ENCODE measurements at regions not wholly inside any gene's neighbourhood (a gene's known extent, or its start where the extent isn't known, plus 50 kb on each side); places are given as distances from the start of the nearest gene placed in this dataset.

DNA sequence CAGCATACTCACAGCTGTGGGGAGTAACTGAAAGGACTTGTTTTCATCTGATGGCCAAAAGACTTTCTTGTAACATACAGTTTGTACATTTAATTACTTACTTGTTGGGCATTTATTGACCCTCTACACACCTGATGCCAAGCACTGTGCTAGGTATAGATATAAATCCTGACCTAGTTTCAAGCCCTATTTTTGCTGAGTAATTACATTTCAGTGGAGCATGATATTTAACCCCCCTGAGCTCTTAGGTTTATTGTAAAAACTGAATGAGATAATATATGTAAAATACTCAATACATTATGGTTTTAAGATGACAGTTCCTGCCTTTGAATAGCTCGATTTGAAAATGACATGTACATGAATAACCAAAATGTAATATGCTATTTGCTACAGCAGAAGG, 68.1 kb upstream of the SLC12A2 start:
- Histone ChIP-seq H3K4me2 (no peak overlapping the region), H3K4me3 (ENCODE audit: low read depth in 2 of 2, low read length in 1 of 2) (no peak overlapping the region), H3K79me2 (ENCODE audit: insufficient read depth) (no peaks in the 10 kb centered on the region), H3K4me1 (ENCODE audit: control insufficient read depth in 1 of 2, insufficient read depth in 2 of 2, low read depth in 1 of 2, low read length in 1 of 2) (peaks cover 0 to 5% of the 10 kb centered on the region in 2 experiments; a peak in 2 of 4 replicates), H3K27ac (ENCODE audit: low read depth in 2 of 2, low read length in 1 of 2) (no peak overlapping the region), H2AFZ (ENCODE audit: low read depth) (no peak overlapping the region), H3K9me2 (no peaks in the 10 kb centered on the region), H3K9ac (no peak overlapping the region), H3K27me3 (ENCODE audit: insufficient read depth) (no peaks in the 10 kb centered on the region), H3K9me3 (no peaks in the 10 kb centered on the region), H3F3A (replicated peaks; ENCODE audit: insufficient read depth) (no peaks in the 10 kb centered on the region), H4K20me1 (ENCODE audit: insufficient read depth) (no peaks in the 10 kb centered on the region), H3K36me3 (replicated peaks in 1 of 2; ENCODE audit: control insufficient read depth in 1 of 2, insufficient read depth in 2 of 2, low read length in 1 of 2) (peaks cover 0 to 3% of the 10 kb centered on the region in 2 experiments)
- ChIA-PET CTCF (interaction anchor here (1.8 kb wide), 1 partner anchor 18 kb away, joined by 5 read pairs; no protein-coding TSS in a partner anchor), POLR2A (no interaction called here)
- no peak for DNase-seq
- 86% methylated on average over 1 of the region's 1 CpG for WGBS (ENCODE audit: low lambda C conversion rate)
- TF ChIP-seq RXRA (IDR thresholded peaks at IDR 0.05; ENCODE audit: borderline replicate concordance, low read depth) (no peak), EP300 (IDR thresholded peaks at IDR 0.05; ENCODE audit: borderline replicate concordance in 1 of 2, low read depth in 1 of 2, low read length in 1 of 2) (no peak), FOSL2 (IDR thresholded peaks at IDR 0.05; ENCODE audit: borderline replicate concordance, low read depth) (no peak), JUND (IDR thresholded peaks at IDR 0.05) (no peak), SMC3 (IDR thresholded peaks at IDR 0.05; ENCODE audit: low read depth, low read length) (no peak), ELF1 (IDR thresholded peaks at IDR 0.05) (no peak), GATA2 (CRISPR knock-in tag; IDR thresholded peaks at IDR 0.05) (no peak), RFX5 (IDR thresholded peaks at IDR 0.05; ENCODE audit: low read length) (no peak), TCF12 (IDR thresholded peaks at IDR 0.05) (no peak), RAD21 (IDR thresholded peaks at IDR 0.05; ENCODE audit: low read length) (no peak), EZH2phosphoT487 (IDR thresholded peaks at IDR 0.05; ENCODE audit: borderline replicate concordance, low read depth) (no peak), TEAD4 (IDR thresholded peaks at IDR 0.05; ENCODE audit: borderline replicate concordance, insufficient read depth) (no peak)
- TF ChIP-seq, protein P1, sequence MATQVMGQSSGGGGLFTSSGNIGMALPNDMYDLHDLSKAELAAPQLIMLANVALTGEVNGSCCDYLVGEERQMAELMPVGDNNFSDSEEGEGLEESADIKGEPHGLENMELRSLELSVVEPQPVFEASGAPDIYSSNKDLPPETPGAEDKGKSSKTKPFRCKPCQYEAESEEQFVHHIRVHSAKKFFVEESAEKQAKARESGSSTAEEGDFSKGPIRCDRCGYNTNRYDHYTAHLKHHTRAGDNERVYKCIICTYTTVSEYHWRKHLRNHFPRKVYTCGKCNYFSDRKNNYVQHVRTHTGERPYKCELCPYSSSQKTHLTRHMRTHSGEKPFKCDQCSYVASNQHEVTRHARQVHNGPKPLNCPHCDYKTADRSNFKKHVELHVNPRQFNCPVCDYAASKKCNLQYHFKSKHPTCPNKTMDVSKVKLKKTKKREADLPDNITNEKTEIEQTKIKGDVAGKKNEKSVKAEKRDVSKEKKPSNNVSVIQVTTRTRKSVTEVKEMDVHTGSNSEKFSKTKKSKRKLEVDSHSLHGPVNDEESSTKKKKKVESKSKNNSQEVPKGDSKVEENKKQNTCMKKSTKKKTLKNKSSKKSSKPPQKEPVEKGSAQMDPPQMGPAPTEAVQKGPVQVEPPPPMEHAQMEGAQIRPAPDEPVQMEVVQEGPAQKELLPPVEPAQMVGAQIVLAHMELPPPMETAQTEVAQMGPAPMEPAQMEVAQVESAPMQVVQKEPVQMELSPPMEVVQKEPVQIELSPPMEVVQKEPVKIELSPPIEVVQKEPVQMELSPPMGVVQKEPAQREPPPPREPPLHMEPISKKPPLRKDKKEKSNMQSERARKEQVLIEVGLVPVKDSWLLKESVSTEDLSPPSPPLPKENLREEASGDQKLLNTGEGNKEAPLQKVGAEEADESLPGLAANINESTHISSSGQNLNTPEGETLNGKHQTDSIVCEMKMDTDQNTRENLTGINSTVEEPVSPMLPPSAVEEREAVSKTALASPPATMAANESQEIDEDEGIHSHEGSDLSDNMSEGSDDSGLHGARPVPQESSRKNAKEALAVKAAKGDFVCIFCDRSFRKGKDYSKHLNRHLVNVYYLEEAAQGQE (IDR thresholded peaks at IDR 0.05; ENCODE audit: low read depth, low read length): no peak
- TF ChIP-seq, protein P2, sequence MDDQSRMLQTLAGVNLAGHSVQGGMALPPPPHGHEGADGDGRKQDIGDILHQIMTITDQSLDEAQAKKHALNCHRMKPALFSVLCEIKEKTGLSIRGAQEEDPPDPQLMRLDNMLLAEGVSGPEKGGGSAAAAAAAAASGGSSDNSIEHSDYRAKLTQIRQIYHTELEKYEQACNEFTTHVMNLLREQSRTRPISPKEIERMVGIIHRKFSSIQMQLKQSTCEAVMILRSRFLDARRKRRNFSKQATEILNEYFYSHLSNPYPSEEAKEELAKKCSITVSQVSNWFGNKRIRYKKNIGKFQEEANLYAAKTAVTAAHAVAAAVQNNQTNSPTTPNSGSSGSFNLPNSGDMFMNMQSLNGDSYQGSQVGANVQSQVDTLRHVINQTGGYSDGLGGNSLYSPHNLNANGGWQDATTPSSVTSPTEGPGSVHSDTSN (IDR thresholded peaks at IDR 0.05): no peak
- TF ChIP-seq, protein P3, sequence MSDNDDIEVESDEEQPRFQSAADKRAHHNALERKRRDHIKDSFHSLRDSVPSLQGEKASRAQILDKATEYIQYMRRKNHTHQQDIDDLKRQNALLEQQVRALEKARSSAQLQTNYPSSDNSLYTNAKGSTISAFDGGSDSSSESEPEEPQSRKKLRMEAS (IDR thresholded peaks at IDR 0.05; ENCODE audit: low read depth): no peak
